Breast epithelium (tissue), 3 donors: ENCODE measurements at regions not wholly inside any gene's neighbourhood (a gene's known extent, or its start where the extent isn't known, plus 50 kb on each side); places are given as distances from the start of the nearest gene placed in this dataset.

Experiments used
- POLR2A ChIP-seq: fragments of 450-650 bp; IDR thresholded peaks from one replicate; pipeline ENCODE4 v1.6.1; 2016; ENCODE audit warnings: antibody characterized with exemption, mild to moderate bottlenecking, moderate library complexity
- POLR2AphosphoS5 ChIP-seq, 3 donors: sonication (generic); formaldehyde crosslinking; IDR thresholded peaks; one replicate each; pipeline ENCODE4 v1.6.1; 2017; ENCODE audit warnings: antibody characterized with exemption in 3 of 3

DNA sequence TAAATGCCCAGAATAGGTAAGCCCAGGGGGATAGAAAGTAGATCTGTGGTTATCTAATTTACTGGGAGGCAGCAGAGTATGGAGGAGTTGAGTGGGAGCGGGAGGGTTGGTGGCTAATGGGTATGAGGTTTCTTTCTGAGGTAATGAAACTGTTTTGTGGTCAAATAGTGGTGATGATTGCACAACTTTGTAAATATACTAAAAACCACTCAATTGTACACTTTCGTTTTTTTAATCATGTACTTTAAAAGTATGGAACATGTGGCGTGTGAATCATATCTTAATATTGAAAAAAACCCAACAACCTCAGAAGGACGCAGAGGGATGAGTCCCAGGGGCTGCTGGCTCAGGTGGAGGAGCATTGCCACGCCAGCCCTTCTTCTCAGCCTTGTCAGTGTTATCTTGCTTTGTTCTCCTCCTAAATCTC is 118.1 kb downstream of the WDR11 start:
- TF ChIP-seq POLR2A (no peak), POLR2AphosphoS5 (IDR thresholded peaks at IDR 0.05) (no peak)
